Activated CD4-positive, alpha-beta T cell treated with anti-CD3 and anti-CD28 coated beads, Interleukin-2, amount 50 U/mL, for 16 hours (primary cell): ENCODE measurements at regions not wholly inside any gene's neighbourhood (a gene's known extent, or its start where the extent isn't known, plus 50 kb on each side); places are given as distances from the start of the nearest gene placed in this dataset.

Experiments
- DNase-seq: peaks from one replicate; pipeline ENCODE4 v3.0.0-alpha.2; 2020

- DNase-seq = no peak
Measured at GRCh38 chr5:167773668-167774301, 517.7 kb upstream of the WWC1 start.

- no peak for DNase-seq
Measured at GRCh38 chr5:167777746-167778145, 513.7 kb upstream of the WWC1 start.

GRCh38 chr5:167778228-167778627 is 513.2 kb upstream of the WWC1 start:
- DNase-seq = no peak

- DNase-seq = no peak
Measured at GRCh38 chr5:167779644-167780043, 511.8 kb upstream of the WWC1 start.

GRCh38 chr5:167780177-167780576 is 511.3 kb upstream of the WWC1 start:
- no peak for DNase-seq

GRCh38 chr5:167783145-167783817 is 508.2 kb upstream of the WWC1 start:
- DNase-seq = no peak

- DNase-seq = no peak
Measured at GRCh38 chr5:167785106-167785505, 506.3 kb upstream of the WWC1 start.

- DNase-seq = no peak
Measured at GRCh38 chr5:167785901-167786300, 505.5 kb upstream of the WWC1 start.

GRCh38 chr5:167786871-167787578 is 504.4 kb upstream of the WWC1 start:
- no peak for DNase-seq

GRCh38 chr5:167790045-167790444 is 501.4 kb upstream of the WWC1 start:
- DNase-seq = no peak

- DNase-seq = no peak
Measured at GRCh38 chr5:167790462-167791260, 500.8 kb upstream of the WWC1 start.

GRCh38 chr5:167792514-167792913 is 498.9 kb upstream of the WWC1 start:
- no peak for DNase-seq

GRCh38 chr5:167793700-167794099 is 497.7 kb upstream of the WWC1 start:
- no peak for DNase-seq

- DNase-seq = no peak
Measured at GRCh38 chr5:167794121-167794520, 497.3 kb upstream of the WWC1 start.

- DNase-seq = no peak
Measured at GRCh38 chr5:167796672-167797071, 494.8 kb upstream of the WWC1 start.

GRCh38 chr5:167797933-167798332 is 493.5 kb upstream of the WWC1 start:
- no peak for DNase-seq

GRCh38 chr5:167798448-167798847 is 493.0 kb upstream of the WWC1 start:
- no peak for DNase-seq

- DNase-seq = no peak
Measured at GRCh38 chr5:167800427-167800826, 491.0 kb upstream of the WWC1 start.

GRCh38 chr5:167801999-167802398 is 489.4 kb upstream of the WWC1 start:
- no peak for DNase-seq

GRCh38 chr5:167802755-167803431 is 488.6 kb upstream of the WWC1 start:
- DNase-seq = no peak

GRCh38 chr5:167804512-167805220 is 486.8 kb upstream of the WWC1 start:
- no peak for DNase-seq

GRCh38 chr5:167810573-167810972 is 480.9 kb upstream of the WWC1 start:
- no peak for DNase-seq
